GM12878 (cell line): ENCODE measurements at regions not wholly inside any gene's neighbourhood (a gene's known extent, or its start where the extent isn't known, plus 50 kb on each side); places are given as distances from the start of the nearest gene placed in this dataset.

Experiments
- ATAC-seq: fragments of 200-7000 bp; cut with Tn5 transposase; 3 replicates; pipeline ENCODE4 v1.9.1; 2020; ENCODE audit warnings: mild to moderate bottlenecking, moderate library complexity
- BruUV-seq: library from RNA; stranded (reverse); fragments of 400-500 nt; replicated peaks from 2 replicates; lab custom pipeline; 2021; lab: Mats Ljungman, UMichigan
- CTCF ChIA-PET: fragments of 300-600 bp; sonication (Branson Sonifier 250); formaldehyde crosslinking; extraction: SDS; loops from one replicate; lab custom pipeline; 2021; ENCODE audit warnings: inconsistent platforms; lab: Yijun Ruan, JAX
- POLR2A ChIA-PET: fragments of 350-600 bp; formaldehyde crosslinking; extraction: SDS; loops from one replicate; lab custom pipeline; 2021; ENCODE audit warnings: inconsistent platforms; lab: Charles Lee
- RAD21 ChIA-PET: fragments of 300-600 bp; sonication (Branson Sonifier 250); formaldehyde crosslinking; loops from one replicate; lab custom pipeline; 2023; ENCODE audit warnings: antibody characterized with exemption; ENCODE audit not compliant: unreplicated experiment; lab: Charles Lee
- SMC1A ChIA-PET: fragments of 300-600 bp; sonication (Branson Sonifier 250); formaldehyde crosslinking; loops from one replicate; lab custom pipeline; 2023; ENCODE audit not compliant: unreplicated experiment, uncharacterized antibody; lab: Charles Lee
- DNase-seq: peaks from one replicate; pipeline ENCODE4 v3.0.0-alpha.2; 2011; ENCODE audit warnings: low read depth, low spot score
- FAIRE-seq: peaks from 3 replicates; lab custom pipeline; 2011; peaks lifted over from hg19 to GRCh38; lab: Jason Lieb, UNC
- H2AFZ ChIP-seq: 2 replicates; pipeline ENCODE4 v1.6.0; 2011; ENCODE audit warnings: low read depth, low read length, control low read depth; ENCODE audit not compliant: control insufficient read depth
- H3K27ac ChIP-seq: 2 replicates; pipeline ENCODE4 v1.5.1; 2011; ENCODE audit warnings: control low read depth; ENCODE audit not compliant: control insufficient read depth, insufficient read depth
- H3K27me3 ChIP-seq, 2 experiments: replicated peaks in 1 of 2; 2 replicates each; pipeline versions ENCODE4 v1.6.0 to v1.6.1; 2011; ENCODE audit warnings: low read length in 1 of 2; ENCODE audit not compliant: control insufficient read depth in 2 of 2, insufficient read depth in 2 of 2
- H3K36me3 ChIP-seq, 2 experiments: 2 replicates each; pipeline ENCODE4 v1.5.1; 2011; ENCODE audit warnings: low read length in 1 of 2; ENCODE audit not compliant: control insufficient read depth in 2 of 2, insufficient read depth in 2 of 2
- H3K4me1 ChIP-seq: 2 replicates; pipeline ENCODE4 v1.6.1; 2011; ENCODE audit warnings: mild to moderate bottlenecking, low read length, moderate library complexity, mixed read lengths; ENCODE audit not compliant: control insufficient read depth, insufficient read depth
- H3K4me2 ChIP-seq: 2 replicates; pipeline ENCODE4 v1.6.0; 2011; ENCODE audit warnings: control low read depth; ENCODE audit not compliant: control insufficient read depth, insufficient read depth
- H3K4me3 ChIP-seq: fragments of 200-600 bp; sonication (generic); 2 replicates; pipeline ENCODE4 v1.5.1; 2016
- H3K79me2 ChIP-seq: 2 replicates; pipeline ENCODE4 v1.6.0; 2011; ENCODE audit warnings: low read length; ENCODE audit not compliant: control insufficient read depth, insufficient read depth
- H3K9ac ChIP-seq: 2 replicates; pipeline ENCODE4 v1.8.0; 2011; ENCODE audit warnings: low read length, control low read depth, mixed read lengths; ENCODE audit not compliant: control insufficient read depth, insufficient read depth
- H3K9me3 ChIP-seq: replicated peaks from 3 replicates; pipeline ENCODE4 v1.5.1; 2011; ENCODE audit warnings: mild to moderate bottlenecking, low read length; ENCODE audit not compliant: control insufficient read depth, insufficient read depth
- H4K20me1 ChIP-seq: 2 replicates; pipeline ENCODE4 v1.6.0; 2011; ENCODE audit not compliant: control insufficient read depth, insufficient read depth
- DPF2 ChIP-seq: fragments of 450-650 bp; IDR thresholded peaks from 2 replicates; pipeline ENCODE4 v1.6.1; 2017; ENCODE audit warnings: mild to moderate bottlenecking
- HDAC2 ChIP-seq: fragments of 200-600 bp; sonication (generic); IDR thresholded peaks from 2 replicates; pipeline ENCODE4 v1.6.1; 2017
- HDAC6 ChIP-seq: fragments of 200-600 bp; sonication (generic); IDR thresholded peaks from one replicate; pipeline ENCODE4 v1.8.0; 2017; ENCODE audit warnings: antibody characterized with exemption; ENCODE audit not compliant: unreplicated experiment
- JUND ChIP-seq: IDR thresholded peaks from 2 replicates; pipeline ENCODE4 v1.6.1; 2012; ENCODE audit warnings: low read depth, mild to moderate bottlenecking, low read length, improper control_type of control experiment, moderate library complexity
- MEF2A ChIP-seq: IDR thresholded peaks from 2 replicates; pipeline ENCODE4 v1.6.1; 2011; ENCODE audit warnings: low read depth, mild to moderate bottlenecking, low read length, moderate library complexity; ENCODE audit not compliant: insufficient read depth
- NFXL1 ChIP-seq: fragments of 450-650 bp; IDR thresholded peaks from 2 replicates; pipeline ENCODE4 v1.6.1; 2017; ENCODE audit warnings: antibody characterized with exemption, mild to moderate bottlenecking, borderline replicate concordance
- ZNF592 ChIP-seq: fragments of 450-650 bp; IDR thresholded peaks from 2 replicates; pipeline ENCODE4 v1.6.1; 2017; ENCODE audit warnings: mild to moderate bottlenecking, moderate library complexity
- WGBS: methylation state at CpG from one replicate; pipeline ENCODE4 v1.1.6; 2016; ENCODE audit warnings: low lambda C conversion rate; ENCODE audit not compliant: insufficient replicate concordance, insufficient coverage; ENCODE audit errors: missing lambda C conversion rate; 5-methylcytosine and 5-hydroxymethylcytosine counted together
- in situ Hi-C: fragments of 300-500 bp; cut with MboI; formaldehyde crosslinking; loops from 9 replicates; pipeline ENCODE4 v1.14.3; 2018; ENCODE audit warnings: mixed read lengths
- intact Hi-C: fragments of 100-400 bp; cut with micrococcal nuclease; formaldehyde crosslinking; loops from one replicate; pipeline ENCODE4 v1.14.2; 2022; ENCODE audit not compliant: unreplicated experiment
- TF ChIP-seq, protein P1 (sequence below): IDR thresholded peaks from 2 replicates; pipeline ENCODE4 v1.6.1; 2011; ENCODE audit warnings: low read depth, low read length, improper control_type of control experiment, borderline replicate concordance
- TF ChIP-seq, protein P2 (sequence below): fragments of 450-650 bp; IDR thresholded peaks from 2 replicates; pipeline ENCODE4 v1.6.1; 2017; ENCODE audit warnings: mild to moderate bottlenecking, moderate library complexity

GRCh38 chr3:107189158-107189791 lies 188.0 kb upstream of the CCDC54 start:
- no peak for ATAC-seq
- Histone ChIP-seq H3K27me3 (no peaks in the 10 kb centered on the region), H3K36me3 (no peaks in the 10 kb centered on the region), H3K4me1 (no peaks in the 10 kb centered on the region), H3K4me2 (no peak overlapping the region), H3K9ac (no peak overlapping the region), H3K9me3 (no peaks in the 10 kb centered on the region), H4K20me1 (no peaks in the 10 kb centered on the region), H3K79me2 (no peaks in the 10 kb centered on the region), H2AFZ (no peak overlapping the region), H3K27ac (no peak overlapping the region), H3K4me3 (no peak overlapping the region)
- SMC1A ChIA-PET = no interaction called here
- WGBS = 45% methylated on average over 2 of the region's 2 CpGs
- no peak for FAIRE-seq
- CTCF ChIA-PET = no interaction called here
- intact Hi-C loops (no loop called here), in situ Hi-C loops (no loop called here)
- DNase-seq = no peak
- RAD21 ChIA-PET = no interaction called here
- TF ChIP-seq MEF2A (no peak), ZNF592 (no peak), DPF2 (no peak), JUND (no peak), NFXL1 (no peak), HDAC6 (no peak), HDAC2 (no peak)
- TF ChIP-seq, protein P1, sequence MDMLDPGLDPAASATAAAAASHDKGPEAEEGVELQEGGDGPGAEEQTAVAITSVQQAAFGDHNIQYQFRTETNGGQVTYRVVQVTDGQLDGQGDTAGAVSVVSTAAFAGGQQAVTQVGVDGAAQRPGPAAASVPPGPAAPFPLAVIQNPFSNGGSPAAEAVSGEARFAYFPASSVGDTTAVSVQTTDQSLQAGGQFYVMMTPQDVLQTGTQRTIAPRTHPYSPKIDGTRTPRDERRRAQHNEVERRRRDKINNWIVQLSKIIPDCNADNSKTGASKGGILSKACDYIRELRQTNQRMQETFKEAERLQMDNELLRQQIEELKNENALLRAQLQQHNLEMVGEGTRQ = no peak
- TF ChIP-seq, protein P2, sequence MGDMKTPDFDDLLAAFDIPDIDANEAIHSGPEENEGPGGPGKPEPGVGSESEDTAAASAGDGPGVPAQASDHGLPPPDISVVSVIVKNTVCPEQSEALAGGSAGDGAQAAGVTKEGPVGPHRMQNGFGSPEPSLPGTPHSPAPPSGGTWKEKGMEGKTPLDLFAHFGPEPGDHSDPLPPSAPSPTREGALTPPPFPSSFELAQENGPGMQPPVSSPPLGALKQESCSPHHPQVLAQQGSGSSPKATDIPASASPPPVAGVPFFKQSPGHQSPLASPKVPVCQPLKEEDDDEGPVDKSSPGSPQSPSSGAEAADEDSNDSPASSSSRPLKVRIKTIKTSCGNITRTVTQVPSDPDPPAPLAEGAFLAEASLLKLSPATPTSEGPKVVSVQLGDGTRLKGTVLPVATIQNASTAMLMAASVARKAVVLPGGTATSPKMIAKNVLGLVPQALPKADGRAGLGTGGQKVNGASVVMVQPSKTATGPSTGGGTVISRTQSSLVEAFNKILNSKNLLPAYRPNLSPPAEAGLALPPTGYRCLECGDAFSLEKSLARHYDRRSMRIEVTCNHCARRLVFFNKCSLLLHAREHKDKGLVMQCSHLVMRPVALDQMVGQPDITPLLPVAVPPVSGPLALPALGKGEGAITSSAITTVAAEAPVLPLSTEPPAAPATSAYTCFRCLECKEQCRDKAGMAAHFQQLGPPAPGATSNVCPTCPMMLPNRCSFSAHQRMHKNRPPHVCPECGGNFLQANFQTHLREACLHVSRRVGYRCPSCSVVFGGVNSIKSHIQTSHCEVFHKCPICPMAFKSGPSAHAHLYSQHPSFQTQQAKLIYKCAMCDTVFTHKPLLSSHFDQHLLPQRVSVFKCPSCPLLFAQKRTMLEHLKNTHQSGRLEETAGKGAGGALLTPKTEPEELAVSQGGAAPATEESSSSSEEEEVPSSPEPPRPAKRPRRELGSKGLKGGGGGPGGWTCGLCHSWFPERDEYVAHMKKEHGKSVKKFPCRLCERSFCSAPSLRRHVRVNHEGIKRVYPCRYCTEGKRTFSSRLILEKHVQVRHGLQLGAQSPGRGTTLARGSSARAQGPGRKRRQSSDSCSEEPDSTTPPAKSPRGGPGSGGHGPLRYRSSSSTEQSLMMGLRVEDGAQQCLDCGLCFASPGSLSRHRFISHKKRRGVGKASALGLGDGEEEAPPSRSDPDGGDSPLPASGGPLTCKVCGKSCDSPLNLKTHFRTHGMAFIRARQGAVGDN = no peak
- BruUV-seq = no TSS peak
- POLR2A ChIA-PET = no interaction called here
